HG02678 (cell line): ENCODE measurements at regions not wholly inside any gene's neighbourhood (a gene's known extent, or its start where the extent isn't known, plus 50 kb on each side); places are given as distances from the start of the nearest gene placed in this dataset.
"Not testable (repeated sequence)": the region's sequence is repeated elsewhere in the genome, so short reads cannot be mapped to it uniquely, and the experiment has no call there.

Source experiments
- ATAC-seq: cut with Tn5 transposase; IDR thresholded peaks from one replicate; pipeline ENCODE4 v1.9.1; 2021; ENCODE audit warnings: mild to moderate bottlenecking, moderate library complexity; ENCODE audit not compliant: unreplicated experiment

- no peak for ATAC-seq
Measured at GRCh38 chr13:82477436-82477835, 1404.8 kb downstream of the SLITRK1 start.

- ATAC-seq: no peak
Measured at GRCh38 chr13:82467626-82468025, 1414.6 kb downstream of the SLITRK1 start.

GRCh38 chr13:82459575-82459974 lies 1422.7 kb downstream of the SLITRK1 start:
- not testable (repeated sequence) for ATAC-seq

GRCh38 chr13:82458169-82458568 lies 1424.1 kb downstream of the SLITRK1 start:
- no peak for ATAC-seq

GRCh38 chr13:82457548-82457947 lies 1424.7 kb downstream of the SLITRK1 start:
- not testable (repeated sequence) for ATAC-seq

- no peak for ATAC-seq
Measured at GRCh38 chr13:82447416-82448077, 1434.7 kb downstream of the SLITRK1 start.

- no peak for ATAC-seq
Measured at GRCh38 chr13:82439159-82439904, 1442.9 kb downstream of the SLITRK1 start.

- no peak for ATAC-seq
Measured at GRCh38 chr13:82438320-82438719, 1444.0 kb downstream of the SLITRK1 start.

GRCh38 chr13:82436099-82436585 lies 1446.1 kb downstream of the SLITRK1 start:
- no peak for ATAC-seq

- no peak for ATAC-seq
Measured at GRCh38 chr13:82432949-82433348, 1449.3 kb downstream of the SLITRK1 start.

- ATAC-seq: no peak
Measured at GRCh38 chr13:82412749-82413148, 1469.5 kb downstream of the SLITRK1 start.

- ATAC-seq: no peak
Measured at GRCh38 chr13:82407321-82407720, 1475.0 kb downstream of the SLITRK1 start.

- ATAC-seq: no peak
Measured at GRCh38 chr13:82374719-82375118, 1507.6 kb downstream of the SLITRK1 start.

GRCh38 chr13:82370316-82370715 lies 1512.0 kb downstream of the SLITRK1 start:
- no peak for ATAC-seq

- no peak for ATAC-seq
Measured at GRCh38 chr13:82364525-82364924, 1517.7 kb downstream of the SLITRK1 start.

GRCh38 chr13:82358284-82358683 lies 1524.0 kb downstream of the SLITRK1 start:
- no peak for ATAC-seq

- no peak for ATAC-seq
Measured at GRCh38 chr13:82356667-82357410, 1525.4 kb downstream of the SLITRK1 start.

GRCh38 chr13:82344867-82345266 lies 1537.4 kb downstream of the SLITRK1 start:
- no peak for ATAC-seq

GRCh38 chr13:82341116-82341515 lies 1541.2 kb downstream of the SLITRK1 start:
- ATAC-seq: no peak

GRCh38 chr13:82330499-82330898 lies 1551.8 kb downstream of the SLITRK1 start:
- ATAC-seq: no peak

- no peak for ATAC-seq
Measured at GRCh38 chr13:82323101-82323500, 1559.2 kb downstream of the SLITRK1 start.

- no peak for ATAC-seq
Measured at GRCh38 chr13:82305588-82305987, 1576.7 kb downstream of the SLITRK1 start.
